ENCODE measurements at regions not wholly inside any gene's neighbourhood (a gene's known extent, or its start where the extent isn't known, plus 50 kb on each side); places are given as distances from the start of the nearest gene placed in this dataset.

DNA sequence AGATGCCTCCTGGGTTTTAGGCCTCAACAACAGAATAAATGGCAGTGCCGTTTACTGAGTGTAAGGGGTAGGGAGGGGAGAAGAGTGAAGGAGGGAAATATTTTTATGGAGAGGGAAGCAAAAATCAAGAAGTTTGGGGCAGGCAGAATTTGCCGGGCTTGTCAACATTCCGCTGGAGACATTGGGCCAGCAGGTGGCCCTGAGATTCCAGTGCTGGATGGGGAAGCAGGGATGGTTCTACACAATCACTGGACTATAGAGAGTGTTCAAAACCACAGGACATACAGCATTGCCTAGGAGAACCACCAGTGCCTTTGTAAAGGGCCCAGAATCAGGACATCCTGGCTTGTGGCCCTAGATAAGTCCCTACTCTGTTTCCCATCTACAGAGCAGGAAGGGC, 598.6 kb upstream of the MGMT start:
- no peak overlapping the region for H2AK5ac ChIP-seq (ENCODE audit: low read length, severe bottlenecking)
- no peak overlapping the region for H2BK15ac ChIP-seq (ENCODE audit: low read depth, poor library complexity, severe bottlenecking)
- H4K91ac ChIP-seq (ENCODE audit: low read length): no peak overlapping the region
- H3K4ac ChIP-seq (ENCODE audit: low read depth in 1 of 2, low read length in 2 of 2): no peak overlapping the region
- no peaks in the 10 kb centered on the region for H3K36me3 ChIP-seq (ENCODE audit: control insufficient read depth in 1 of 2, insufficient read depth in 2 of 2, low read depth in 1 of 2, low read length in 2 of 2)
- DNase-seq: no peak
- H2BK5ac ChIP-seq (ENCODE audit: low read depth, low read length, poor library complexity, severe bottlenecking): no peak overlapping the region
- H3K9ac ChIP-seq (ENCODE audit: low read length): no peak overlapping the region
- H2BK120ac ChIP-seq (ENCODE audit: low read depth, low read length): no peak overlapping the region
- no peaks in the 10 kb centered on the region for H3K4me1 ChIP-seq (ENCODE audit: control insufficient read depth, insufficient read depth, low read depth, low read length)
- no peaks in the 10 kb centered on the region for H3K27me3 ChIP-seq (ENCODE audit: control insufficient read depth in 1 of 2, insufficient read depth in 1 of 2, low read length in 2 of 2)
- H3K14ac ChIP-seq (ENCODE audit: low read length in 2 of 2): no peak overlapping the region
- H3K9me3 ChIP-seq (ENCODE audit: control insufficient read depth, low read length): no peaks in the 10 kb centered on the region
- no peak overlapping the region for H3K4me2 ChIP-seq (ENCODE audit: low read length, poor library complexity, severe bottlenecking)
- WGBS: 92% methylated on average over 3 of the region's 3 CpGs
- no peak overlapping the region for H2AFZ ChIP-seq (ENCODE audit: low read depth, low read length)
- no peaks in the 10 kb centered on the region for H3K79me1 ChIP-seq (replicated peaks; ENCODE audit: low read length, poor library complexity, severe bottlenecking)
- H3K27ac ChIP-seq (ENCODE audit: low read length, poor library complexity, severe bottlenecking): no peak overlapping the region
- no peak overlapping the region for H3K18ac ChIP-seq (ENCODE audit: low read depth in 1 of 2, low read length in 2 of 2)
- no peak overlapping the region for H2BK12ac ChIP-seq (ENCODE audit: low read length in 2 of 2)
- no peak overlapping the region for H4K8ac ChIP-seq (ENCODE audit: low read length)
- H3K23ac ChIP-seq (ENCODE audit: low read length in 2 of 2): no peak overlapping the region
- H3K4me3 ChIP-seq (ENCODE audit: insufficient read depth in 1 of 2, low read depth in 1 of 2, low read length in 2 of 2): no peak overlapping the region

DNA sequence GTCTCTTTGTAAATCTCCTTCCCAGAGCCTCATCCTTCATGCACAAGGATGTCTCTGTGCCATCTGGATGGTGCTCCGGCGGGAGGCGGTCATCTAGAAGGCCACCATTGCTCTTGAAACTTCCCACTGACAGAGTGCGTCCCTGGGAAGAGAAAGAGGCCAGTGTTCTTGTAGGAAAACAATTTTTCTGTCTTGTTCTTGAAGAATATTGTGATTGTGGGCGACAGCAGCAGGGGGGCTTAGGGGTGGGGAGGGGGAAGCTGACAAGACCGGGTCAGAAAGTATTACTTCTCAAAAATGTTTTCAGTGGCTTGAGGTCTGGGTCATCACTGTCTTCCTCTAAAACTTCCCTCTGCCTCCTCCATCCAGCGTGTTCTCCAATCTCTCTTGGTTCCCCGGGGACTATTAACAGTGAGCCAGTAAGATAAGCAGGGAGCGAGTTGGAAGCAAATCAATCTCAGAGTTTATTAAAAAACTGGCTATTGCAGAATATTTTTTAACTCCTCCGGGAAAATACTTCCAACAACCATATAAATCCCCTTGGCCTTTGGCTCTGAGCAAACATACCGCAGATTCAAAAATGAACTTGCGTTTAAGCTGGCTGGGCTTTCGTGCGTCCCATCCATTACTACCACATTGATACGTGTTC, 597.8 kb upstream of the MGMT start:
- no peaks in the 10 kb centered on the region for H3K27me3 ChIP-seq (ENCODE audit: control insufficient read depth in 1 of 2, insufficient read depth in 1 of 2, low read length in 2 of 2)
- H3K79me1 ChIP-seq (replicated peaks; ENCODE audit: low read length, poor library complexity, severe bottlenecking): no peaks in the 10 kb centered on the region
- H3K27ac ChIP-seq (ENCODE audit: low read length, poor library complexity, severe bottlenecking): no peak overlapping the region

DNA sequence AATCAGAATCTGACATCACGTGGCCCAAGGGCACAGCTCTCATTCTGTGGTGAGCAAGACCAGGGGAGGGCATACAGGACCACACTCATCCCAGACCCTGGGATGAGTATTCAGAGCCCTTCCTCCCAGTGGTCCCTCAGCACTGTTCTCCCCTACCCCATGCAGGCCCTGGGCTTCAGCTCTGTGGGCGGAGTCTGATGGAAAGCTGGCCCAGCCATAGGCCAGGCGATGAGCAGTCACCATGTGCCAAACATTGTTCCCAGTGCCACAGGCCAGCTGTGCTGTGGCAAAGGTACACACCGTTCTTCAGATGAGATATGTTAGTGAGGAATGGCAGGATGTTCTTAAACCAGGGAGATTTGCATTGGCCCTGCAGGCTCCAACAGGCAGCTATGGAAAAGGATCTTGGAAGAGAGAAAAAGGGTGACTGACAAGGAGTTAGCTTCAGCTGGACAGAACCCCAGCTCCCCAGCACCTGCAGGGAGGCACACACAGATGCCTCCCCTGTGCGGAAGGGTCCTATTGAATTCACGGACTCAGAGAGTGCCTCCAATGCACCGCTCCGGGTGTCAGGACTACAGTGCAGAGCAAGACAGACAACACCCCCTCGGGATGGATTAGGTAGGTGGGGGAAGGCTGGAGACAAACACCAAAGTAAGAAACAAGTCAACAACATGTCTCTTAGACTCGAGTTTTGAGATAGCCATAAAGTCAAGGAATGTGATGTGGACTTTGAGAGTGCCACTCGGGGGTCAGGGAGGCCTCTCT, 596.0 kb upstream of the MGMT start:
- Histone ChIP-seq H3K18ac (ENCODE audit: low read depth in 1 of 2, low read length in 2 of 2) (no peak overlapping the region), H2BK15ac (ENCODE audit: low read depth, poor library complexity, severe bottlenecking) (no peak overlapping the region), H3K79me1 (replicated peaks; ENCODE audit: low read length, poor library complexity, severe bottlenecking) (no peaks in the 10 kb centered on the region), H3K27ac (ENCODE audit: low read length, poor library complexity, severe bottlenecking) (no peak overlapping the region), H2BK5ac (ENCODE audit: low read depth, low read length, poor library complexity, severe bottlenecking) (no peak overlapping the region), H3K14ac (ENCODE audit: low read length in 2 of 2) (no peak overlapping the region), H3K27me3 (ENCODE audit: control insufficient read depth in 1 of 2, insufficient read depth in 1 of 2, low read length in 2 of 2) (no peaks in the 10 kb centered on the region), H2BK120ac (ENCODE audit: low read depth, low read length) (no peak overlapping the region), H3K9me3 (ENCODE audit: control insufficient read depth, low read length) (no peaks in the 10 kb centered on the region), H2AFZ (ENCODE audit: low read depth, low read length) (no peak overlapping the region), H3K4ac (ENCODE audit: low read depth in 1 of 2, low read length in 2 of 2) (no peak overlapping the region), H2BK12ac (ENCODE audit: low read length in 2 of 2) (no peak overlapping the region), H3K4me3 (ENCODE audit: insufficient read depth in 1 of 2, low read depth in 1 of 2, low read length in 2 of 2) (no peak overlapping the region), H3K4me1 (ENCODE audit: control insufficient read depth, insufficient read depth, low read depth, low read length) (no peaks in the 10 kb centered on the region), H3K23ac (ENCODE audit: low read length in 2 of 2) (no peak overlapping the region), H3K36me3 (ENCODE audit: control insufficient read depth in 1 of 2, insufficient read depth in 2 of 2, low read depth in 1 of 2, low read length in 2 of 2) (no peaks in the 10 kb centered on the region), H4K8ac (ENCODE audit: low read length) (no peak overlapping the region), H2AK5ac (ENCODE audit: low read length, severe bottlenecking) (no peak overlapping the region), H3K4me2 (ENCODE audit: low read length, poor library complexity, severe bottlenecking) (no peak overlapping the region), H3K9ac (ENCODE audit: low read length) (no peak overlapping the region), H4K91ac (ENCODE audit: low read length) (no peak overlapping the region)
- 75% methylated on average over 11 of the region's 11 CpGs for WGBS
- no peak for DNase-seq

More for the DNA sequence above, 597.8 kb upstream of the MGMT start:
- no peak overlapping the region for H2AFZ ChIP-seq (ENCODE audit: low read depth, low read length)
- no peak overlapping the region for H3K18ac ChIP-seq (ENCODE audit: low read depth in 1 of 2, low read length in 2 of 2)
- H2AK5ac ChIP-seq (ENCODE audit: low read length, severe bottlenecking): no peak overlapping the region
- no peak overlapping the region for H3K4me3 ChIP-seq (ENCODE audit: insufficient read depth in 1 of 2, low read depth in 1 of 2, low read length in 2 of 2)
- no peaks in the 10 kb centered on the region for H3K4me1 ChIP-seq (ENCODE audit: control insufficient read depth, insufficient read depth, low read depth, low read length)
- H3K4me2 ChIP-seq (ENCODE audit: low read length, poor library complexity, severe bottlenecking): no peak overlapping the region
- H3K4ac ChIP-seq (ENCODE audit: low read depth in 1 of 2, low read length in 2 of 2): no peak overlapping the region
- 86% methylated on average over 14 of the region's 15 CpGs for WGBS
- DNase-seq: no peak
- no peaks in the 10 kb centered on the region for H3K36me3 ChIP-seq (ENCODE audit: control insufficient read depth in 1 of 2, insufficient read depth in 2 of 2, low read depth in 1 of 2, low read length in 2 of 2)
- no peak overlapping the region for H3K23ac ChIP-seq (ENCODE audit: low read length in 2 of 2)
- no peaks in the 10 kb centered on the region for H3K9me3 ChIP-seq (ENCODE audit: control insufficient read depth, low read length)
- no peak overlapping the region for H2BK15ac ChIP-seq (ENCODE audit: low read depth, poor library complexity, severe bottlenecking)
- no peak overlapping the region for H3K14ac ChIP-seq (ENCODE audit: low read length in 2 of 2)
- no peak overlapping the region for H3K9ac ChIP-seq (ENCODE audit: low read length)
- no peak overlapping the region for H4K91ac ChIP-seq (ENCODE audit: low read length)
- H2BK5ac ChIP-seq (ENCODE audit: low read depth, low read length, poor library complexity, severe bottlenecking): no peak overlapping the region
- H4K8ac ChIP-seq (ENCODE audit: low read length): no peak overlapping the region
- no peak overlapping the region for H2BK12ac ChIP-seq (ENCODE audit: low read length in 2 of 2)
- H2BK120ac ChIP-seq (ENCODE audit: low read depth, low read length): no peak overlapping the region

DNA sequence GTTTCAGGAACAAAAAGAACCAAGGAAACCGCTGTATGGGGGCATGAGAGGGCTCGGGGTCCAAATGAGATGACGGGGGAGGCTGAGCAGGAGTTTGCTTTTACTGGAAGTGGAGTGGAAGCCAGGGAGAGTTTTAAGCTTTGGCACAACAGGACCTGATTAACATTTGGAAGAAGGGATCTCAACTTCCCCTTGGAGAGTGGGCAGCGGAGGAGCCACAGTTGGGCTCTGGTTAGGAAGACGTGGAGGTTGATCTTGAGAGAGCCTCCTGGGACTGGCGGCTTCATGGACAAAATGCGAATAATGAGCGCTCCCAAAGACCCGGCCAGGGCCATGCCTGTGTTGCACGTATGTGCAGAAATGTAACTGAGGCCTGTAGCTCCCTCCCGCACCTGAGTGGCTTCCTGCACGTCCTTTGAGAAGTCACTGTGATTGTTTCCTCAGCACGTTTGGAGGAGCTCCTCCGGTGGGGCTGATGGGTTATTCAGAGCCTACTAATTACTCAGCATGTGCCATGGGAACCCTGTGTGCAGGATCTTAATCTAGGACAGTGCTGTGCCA, 595.3 kb upstream of the MGMT start:
- no peak overlapping the region for H2AK5ac ChIP-seq (ENCODE audit: low read length, severe bottlenecking)
- H3K36me3 ChIP-seq (ENCODE audit: control insufficient read depth in 1 of 2, insufficient read depth in 2 of 2, low read depth in 1 of 2, low read length in 2 of 2): no peaks in the 10 kb centered on the region
- H2BK5ac ChIP-seq (ENCODE audit: low read depth, low read length, poor library complexity, severe bottlenecking): no peak overlapping the region
- H3K4me2 ChIP-seq (ENCODE audit: low read length, poor library complexity, severe bottlenecking): no peak overlapping the region
- H2BK12ac ChIP-seq (ENCODE audit: low read length in 2 of 2): no peak overlapping the region
- H2BK120ac ChIP-seq (ENCODE audit: low read depth, low read length): no peak overlapping the region
- H3K9me3 ChIP-seq (ENCODE audit: control insufficient read depth, low read length): no peaks in the 10 kb centered on the region
- H3K4me1 ChIP-seq (ENCODE audit: control insufficient read depth, insufficient read depth, low read depth, low read length): no peaks in the 10 kb centered on the region
- no peak overlapping the region for H3K27ac ChIP-seq (ENCODE audit: low read length, poor library complexity, severe bottlenecking)
- H3K4me3 ChIP-seq (ENCODE audit: insufficient read depth in 1 of 2, low read depth in 1 of 2, low read length in 2 of 2): no peak overlapping the region
- no peak overlapping the region for H3K4ac ChIP-seq (ENCODE audit: low read depth in 1 of 2, low read length in 2 of 2)
- H3K9ac ChIP-seq (ENCODE audit: low read length): no peak overlapping the region
- no peaks in the 10 kb centered on the region for H3K27me3 ChIP-seq (ENCODE audit: control insufficient read depth in 1 of 2, insufficient read depth in 1 of 2, low read length in 2 of 2)
- no peak overlapping the region for H2AFZ ChIP-seq (ENCODE audit: low read depth, low read length)
- H3K79me1 ChIP-seq (replicated peaks; ENCODE audit: low read length, poor library complexity, severe bottlenecking): no peaks in the 10 kb centered on the region
- WGBS: 86% methylated on average over 14 of the region's 14 CpGs
- no peak for DNase-seq
- no peak overlapping the region for H2BK15ac ChIP-seq (ENCODE audit: low read depth, poor library complexity, severe bottlenecking)
- H4K8ac ChIP-seq (ENCODE audit: low read length): no peak overlapping the region
- H3K23ac ChIP-seq (ENCODE audit: low read length in 2 of 2): no peak overlapping the region
- H3K14ac ChIP-seq (ENCODE audit: low read length in 2 of 2): no peak overlapping the region
- H4K91ac ChIP-seq (ENCODE audit: low read length): no peak overlapping the region
- H3K18ac ChIP-seq (ENCODE audit: low read depth in 1 of 2, low read length in 2 of 2): no peak overlapping the region

All from mesenchymal stem cell (in vitro differentiated cells and primary cell).